ENCODE measurements at regions not wholly inside any gene's neighbourhood (a gene's known extent, or its start where the extent isn't known, plus 50 kb on each side); places are given as distances from the start of the nearest gene placed in this dataset.
"Not testable (repeated sequence)": the region's sequence is repeated elsewhere in the genome, so short reads cannot be mapped to it uniquely, and the experiment has no call there.

- DNase-seq (ENCODE audit: low spot score in 2 of 2), result peak in 1 of 2 donors; percentile 40
- WGBS, 2 donors, result 79 to 83% methylated on average over 7 of the region's 7 CpGs
- H3K4me3 ChIP-seq (ENCODE audit: low read depth, poor library complexity, severe bottlenecking), result no peak overlapping the region
- intact Hi-C loops (cut with DNase I; ENCODE audit: low total_unique reads), result no loop called here
- TF ChIP-seq POLR2A (IDR thresholded peaks at IDR 0.05) (no peak), CTCF (IDR thresholded peaks at IDR 0.05) (no peak)
Measured at GRCh38 chr2:186972281-186972970, 123.5 kb upstream of the ZSWIM2 start.

GRCh38 chr2:186968277-186968676 is 119.3 kb upstream of the ZSWIM2 start:
- H3K4me3 ChIP-seq (ENCODE audit: low read depth, poor library complexity, severe bottlenecking), result no peak overlapping the region
- TF ChIP-seq POLR2A (IDR thresholded peaks at IDR 0.05) (no peak), CTCF (IDR thresholded peaks at IDR 0.05) (no peak)
- intact Hi-C loops (cut with DNase I; ENCODE audit: low total_unique reads), result no loop called here
- WGBS, 2 donors, result 62 to 64% methylated on average over 4 of the region's 4 CpGs
- peak in 1 of 2 donors; percentile 15 for DNase-seq (ENCODE audit: low spot score in 2 of 2)

GRCh38 chr2:186966015-186966414 is 117.0 kb upstream of the ZSWIM2 start:
- WGBS, 2 donors, result 95 to 96% methylated on average over 4 of the region's 4 CpGs
- TF ChIP-seq POLR2A (IDR thresholded peaks at IDR 0.05) (no peak), CTCF (IDR thresholded peaks at IDR 0.05) (no peak)
- peak in 1 of 2 donors; percentile 62 for DNase-seq (ENCODE audit: low spot score in 2 of 2)
- intact Hi-C loops (cut with DNase I; ENCODE audit: low total_unique reads), result no loop called here
- H3K4me3 ChIP-seq (ENCODE audit: low read depth, poor library complexity, severe bottlenecking), result no peak overlapping the region

- intact Hi-C loops (cut with DNase I; ENCODE audit: low total_unique reads), result no loop called here
- no peak overlapping the region for H3K4me3 ChIP-seq (ENCODE audit: low read depth, poor library complexity, severe bottlenecking)
- TF ChIP-seq CTCF (IDR thresholded peaks at IDR 0.05) (no peak), POLR2A (IDR thresholded peaks at IDR 0.05) (no peak)
- peak in 1 of 2 donors; percentile 65 for DNase-seq (ENCODE audit: low spot score in 2 of 2)
- 97 to 99% methylated on average over 16 to 45 of the region's 46 CpGs for WGBS, 2 donors
Measured at GRCh38 chr2:186962085-186962747, 113.2 kb upstream of the ZSWIM2 start.

GRCh38 chr2:186960241-186960640 is 111.3 kb upstream of the ZSWIM2 start:
- peak in 1 of 2 donors; percentile 52 for DNase-seq (ENCODE audit: low spot score in 2 of 2)
- 92% methylated on average over 5 of the region's 5 CpGs for WGBS, 2 donors
- H3K4me3 ChIP-seq (ENCODE audit: low read depth, poor library complexity, severe bottlenecking); intact Hi-C loops (cut with DNase I; ENCODE audit: low total_unique reads): not testable (repeated sequence)

GRCh38 chr2:186959486-186959885 is 110.5 kb upstream of the ZSWIM2 start:
- intact Hi-C loops (cut with DNase I; ENCODE audit: low total_unique reads), result no loop called here
- no peak overlapping the region for H3K4me3 ChIP-seq (ENCODE audit: low read depth, poor library complexity, severe bottlenecking)
- peak in 1 of 2 donors; percentile 12 for DNase-seq (ENCODE audit: low spot score in 2 of 2)
- TF ChIP-seq POLR2A (IDR thresholded peaks at IDR 0.05) (no peak), CTCF (IDR thresholded peaks at IDR 0.05) (no peak)
- WGBS, 2 donors, result 93 to 96% methylated on average over 6 of the region's 6 CpGs
